BLaER1 (cell line): ENCODE measurements at regions not wholly inside any gene's neighbourhood (a gene's known extent, or its start where the extent isn't known, plus 50 kb on each side); places are given as distances from the start of the nearest gene placed in this dataset.
"Not testable (repeated sequence)": the region's sequence is repeated elsewhere in the genome, so short reads cannot be mapped to it uniquely, and the experiment has no call there.

ENCODE experiments used
- H3K27ac ChIP-seq: shearing (Covaris generic); formaldehyde crosslinking; 2 replicates; pipeline ENCODE4 v1.8.1; 2022
- H3K27me3 ChIP-seq: shearing (Covaris generic); formaldehyde crosslinking; 2 replicates; pipeline ENCODE4 v1.8.1; 2022
- H3K36me3 ChIP-seq: shearing (Covaris generic); formaldehyde crosslinking; 2 replicates; pipeline ENCODE4 v1.8.1; 2022
- H3K4me1 ChIP-seq: shearing (Covaris generic); formaldehyde crosslinking; 2 replicates; pipeline ENCODE4 v1.8.1; 2022
- H3K4me2 ChIP-seq: shearing (Covaris generic); formaldehyde crosslinking; 2 replicates; pipeline ENCODE4 v1.8.1; 2022
- H3K4me3 ChIP-seq: shearing (Covaris generic); formaldehyde crosslinking; 2 replicates; pipeline ENCODE4 v1.8.1; 2022
- H3K9ac ChIP-seq: shearing (Covaris generic); formaldehyde crosslinking; 2 replicates; pipeline ENCODE4 v1.8.1; 2022
- H3K9me3 ChIP-seq: shearing (Covaris generic); formaldehyde crosslinking; 2 replicates; pipeline ENCODE4 v1.8.1; 2022
- H4K20me1 ChIP-seq: shearing (Covaris generic); formaldehyde crosslinking; 2 replicates; pipeline ENCODE4 v1.8.1; 2022
- Cebpa-rat ChIP-seq: shearing (Covaris generic); IDR thresholded peaks from 2 replicates; pipeline ENCODE4 v1.8.1; 2022

GRCh38 chr14:56351861-56352260 lies 227.7 kb upstream of the TMEM260 start:
- Histone ChIP-seq H3K27me3 (no peaks in the 10 kb centered on the region), H3K4me2 (no peak overlapping the region), H3K36me3 (no peaks in the 10 kb centered on the region), H4K20me1 (no peaks in the 10 kb centered on the region), H3K9ac (no peak overlapping the region), H3K4me3 (no peak overlapping the region), H3K9me3 (peaks cover 12% of the 10 kb centered on the region), H3K27ac (no peak overlapping the region), H3K4me1 (no peaks in the 10 kb centered on the region)
- TF ChIP-seq Cebpa-rat: no peak

- Histone ChIP-seq H3K36me3 (no peaks in the 10 kb centered on the region), H3K27me3 (no peaks in the 10 kb centered on the region), H3K4me3 (no peak overlapping the region), H3K27ac (no peak overlapping the region), H4K20me1 (no peaks in the 10 kb centered on the region), H3K9me3 (peaks cover 12% of the 10 kb centered on the region), H3K9ac (no peak overlapping the region), H3K4me1 (no peaks in the 10 kb centered on the region), H3K4me2 (no peak overlapping the region)
- TF ChIP-seq Cebpa-rat: no peak
Measured at GRCh38 chr14:56352999-56353398, 226.6 kb upstream of the TMEM260 start.

DNA sequence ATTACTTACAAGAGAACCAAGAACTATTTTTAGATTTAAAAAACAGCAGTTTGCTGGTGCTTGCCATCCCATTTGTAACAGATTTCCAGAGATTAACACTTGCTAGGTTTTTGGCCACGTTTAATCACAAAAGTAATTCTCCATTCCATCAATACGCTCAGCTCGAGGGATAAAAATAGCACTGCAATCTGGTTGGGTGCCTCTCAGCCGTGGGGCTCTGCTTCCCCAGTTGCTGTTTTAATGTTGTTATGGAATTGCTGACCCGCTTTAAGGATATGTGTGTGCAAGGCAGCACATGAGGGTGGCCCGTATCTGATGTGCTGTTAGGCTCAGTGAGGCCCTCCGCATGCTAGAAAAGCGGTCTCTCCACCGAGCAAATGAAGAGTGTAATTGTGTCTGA lies 222.2 kb upstream of the TMEM260 start:
- no peaks in the 10 kb centered on the region for H3K27me3 ChIP-seq
- no peak overlapping the region for H3K9ac ChIP-seq
- H3K27ac ChIP-seq: no peak overlapping the region
- H3K4me3 ChIP-seq: no peak overlapping the region
- peaks cover 7% of the 10 kb centered on the region for H3K4me1 ChIP-seq
- H3K36me3 ChIP-seq: no peaks in the 10 kb centered on the region
- no peak overlapping the region for H3K4me2 ChIP-seq
- no peaks in the 10 kb centered on the region for H3K9me3 ChIP-seq
- H4K20me1 ChIP-seq: no peaks in the 10 kb centered on the region
- TF ChIP-seq Cebpa-rat: no peak

DNA sequence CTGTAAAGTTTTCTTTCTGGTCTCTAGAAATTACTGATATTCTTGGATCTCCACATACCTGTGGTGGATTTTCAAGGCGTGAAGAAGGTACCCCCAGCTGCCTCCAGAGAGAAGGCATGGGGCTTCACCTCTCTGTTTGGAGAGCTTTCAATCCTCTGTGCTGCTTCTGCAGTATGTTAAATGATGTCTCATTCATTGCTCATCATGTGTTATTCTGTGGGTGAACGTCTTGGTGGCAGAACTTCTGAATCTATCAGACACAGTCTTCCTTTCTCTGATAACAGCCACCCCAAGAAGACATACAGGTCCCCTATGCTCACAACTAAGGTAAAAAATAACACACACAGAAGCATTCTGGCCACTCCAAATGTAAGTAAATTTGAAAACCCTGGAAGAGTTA lies 221.3 kb upstream of the TMEM260 start:
- H3K9ac ChIP-seq: no peak overlapping the region
- H3K27ac ChIP-seq: no peak overlapping the region
- no peaks in the 10 kb centered on the region for H4K20me1 ChIP-seq
- H3K4me2 ChIP-seq: no peak overlapping the region
- no peaks in the 10 kb centered on the region for H3K27me3 ChIP-seq
- no peak overlapping the region for H3K4me3 ChIP-seq
- TF ChIP-seq Cebpa-rat: no peak
- no peaks in the 10 kb centered on the region for H3K9me3 ChIP-seq
- peaks cover 7% of the 10 kb centered on the region for H3K4me1 ChIP-seq
- no peaks in the 10 kb centered on the region for H3K36me3 ChIP-seq

DNA sequence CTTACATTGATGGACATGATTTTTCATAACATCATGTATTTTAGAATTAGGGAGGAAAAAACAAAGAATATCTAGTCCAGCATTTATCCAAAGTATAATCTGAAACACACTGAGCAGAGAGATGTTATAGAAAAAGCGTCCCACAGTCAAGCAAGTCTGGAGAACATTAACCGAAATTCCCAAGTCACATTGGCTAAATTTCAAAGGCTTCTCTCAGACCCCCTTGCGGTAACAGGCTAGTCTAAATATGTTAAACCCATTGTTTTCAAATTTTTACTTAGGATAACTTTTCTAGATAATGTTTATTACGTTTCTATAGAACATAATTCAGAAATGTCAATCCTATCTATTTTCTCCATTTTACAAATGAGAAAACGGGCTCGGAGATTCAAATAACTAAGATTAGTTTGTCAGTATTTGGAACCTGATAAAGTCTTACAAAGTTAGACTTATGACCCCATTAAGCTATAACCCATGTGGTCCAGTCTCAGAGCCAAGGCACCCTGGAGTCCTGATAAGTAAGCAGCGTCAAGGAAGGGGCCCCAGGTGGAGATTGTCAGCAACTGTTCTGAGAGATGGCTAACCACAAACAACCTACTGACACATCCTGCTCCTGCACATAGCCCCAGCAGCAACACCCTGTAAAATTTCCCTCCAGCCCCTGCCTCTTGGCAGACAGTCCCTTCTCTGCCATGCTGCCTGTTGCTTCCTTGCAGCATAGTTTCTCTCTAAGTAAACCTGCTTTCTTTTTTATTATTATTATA lies 220.6 kb upstream of the TMEM260 start:
- Histone ChIP-seq H3K9ac (no peak overlapping the region), H4K20me1 (no peaks in the 10 kb centered on the region), H3K4me3 (no peak overlapping the region), H3K4me2 (peak overlapping the region; percentile 11; the same call in 1 of the 2 replicates), H3K4me1 (peaks cover 7% of the 10 kb centered on the region), H3K27me3 (no peaks in the 10 kb centered on the region), H3K36me3 (no peaks in the 10 kb centered on the region), H3K9me3 (no peaks in the 10 kb centered on the region), H3K27ac (no peak overlapping the region)
- no peak for TF ChIP-seq Cebpa-rat

DNA sequence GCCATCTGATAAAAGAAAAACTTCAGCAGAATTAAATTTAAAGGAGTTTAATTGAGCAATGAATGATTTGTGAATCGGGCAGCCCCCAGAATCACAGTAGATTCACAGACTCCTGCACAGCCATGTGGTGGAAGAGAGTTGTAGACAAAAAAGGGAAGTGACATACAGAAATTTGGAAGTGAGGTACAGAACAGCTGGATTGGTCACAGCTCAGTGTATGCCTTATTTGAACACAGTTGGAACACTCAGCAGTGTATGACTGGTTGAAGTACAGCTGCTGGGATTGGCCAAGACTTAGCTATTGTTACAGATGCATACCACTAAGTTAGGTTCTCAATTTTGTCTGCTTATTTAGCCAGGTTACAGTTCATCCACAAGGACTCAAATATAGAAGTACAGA lies 213.9 kb upstream of the TMEM260 start:
- not testable (repeated sequence) for H3K4me3 ChIP-seq, H3K4me2 ChIP-seq, H3K36me3 ChIP-seq, H3K27me3 ChIP-seq, H4K20me1 ChIP-seq, H3K9ac ChIP-seq, H3K27ac ChIP-seq, H3K4me1 ChIP-seq
- H3K9me3 ChIP-seq: peaks cover 12% of the 10 kb centered on the region

DNA sequence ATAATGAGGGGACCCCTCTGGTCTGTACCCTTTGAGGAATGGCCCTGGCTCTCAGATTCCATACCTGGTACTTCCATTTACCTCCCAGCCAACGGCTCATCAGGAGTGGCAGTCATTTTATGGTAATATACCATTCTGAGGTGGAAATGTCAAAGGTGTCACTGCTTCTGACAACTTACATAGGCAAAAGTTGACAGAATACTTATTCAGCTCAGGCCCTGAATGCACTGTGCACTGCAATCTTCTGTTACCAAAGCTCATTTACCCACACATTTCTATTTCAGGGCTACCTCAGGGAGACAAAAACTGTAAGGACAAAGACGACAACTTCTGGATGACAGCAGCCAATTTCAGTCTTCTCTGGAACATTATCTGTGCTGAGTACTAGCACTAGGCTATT lies 212.2 kb upstream of the TMEM260 start:
- Histone ChIP-seq H3K27me3 (no peaks in the 10 kb centered on the region), H4K20me1 (no peaks in the 10 kb centered on the region), H3K9me3 (peaks cover 29% of the 10 kb centered on the region), H3K4me3 (no peak overlapping the region), H3K4me1 (no peaks in the 10 kb centered on the region), H3K9ac (no peak overlapping the region), H3K36me3 (no peaks in the 10 kb centered on the region), H3K27ac (no peak overlapping the region), H3K4me2 (no peak overlapping the region)
- no peak for TF ChIP-seq Cebpa-rat

GRCh38 chr14:56371737-56372136 lies 207.9 kb upstream of the TMEM260 start:
- H3K4me2 ChIP-seq: no peak overlapping the region
- H3K9ac ChIP-seq: no peak overlapping the region
- H4K20me1 ChIP-seq: no peaks in the 10 kb centered on the region
- peaks cover 55% of the 10 kb centered on the region for H3K9me3 ChIP-seq
- H3K4me1 ChIP-seq: no peaks in the 10 kb centered on the region
- no peaks in the 10 kb centered on the region for H3K36me3 ChIP-seq
- H3K4me3 ChIP-seq: no peak overlapping the region
- TF ChIP-seq Cebpa-rat: no peak
- no peaks in the 10 kb centered on the region for H3K27me3 ChIP-seq
- no peak overlapping the region for H3K27ac ChIP-seq

DNA sequence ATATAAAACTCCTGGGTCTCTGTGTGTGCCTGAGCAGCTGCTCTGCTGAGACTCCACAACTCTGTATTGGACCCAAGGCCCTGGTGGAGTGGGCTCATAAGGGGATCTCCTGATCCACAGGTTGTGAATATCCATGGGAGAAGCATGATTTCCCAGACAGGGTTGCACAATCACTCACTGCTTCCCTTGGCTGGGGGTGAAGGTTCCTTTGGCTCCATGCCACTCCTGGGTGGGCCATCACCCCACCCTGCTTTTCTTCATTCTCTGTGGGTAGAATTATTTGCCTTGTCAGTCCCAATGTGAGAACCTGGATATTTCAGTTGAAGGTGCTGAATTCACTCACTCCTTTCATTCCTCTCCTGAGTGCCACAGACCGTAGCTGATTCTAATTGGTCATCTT lies 205.2 kb upstream of the TMEM260 start:
- no peak for TF ChIP-seq Cebpa-rat
- Histone ChIP-seq H4K20me1 (no peaks in the 10 kb centered on the region), H3K4me2 (no peak overlapping the region), H3K9me3 (peaks cover 49% of the 10 kb centered on the region), H3K27me3 (no peaks in the 10 kb centered on the region), H3K27ac (no peak overlapping the region), H3K4me3 (no peak overlapping the region), H3K4me1 (no peaks in the 10 kb centered on the region), H3K9ac (no peak overlapping the region), H3K36me3 (no peaks in the 10 kb centered on the region)

DNA sequence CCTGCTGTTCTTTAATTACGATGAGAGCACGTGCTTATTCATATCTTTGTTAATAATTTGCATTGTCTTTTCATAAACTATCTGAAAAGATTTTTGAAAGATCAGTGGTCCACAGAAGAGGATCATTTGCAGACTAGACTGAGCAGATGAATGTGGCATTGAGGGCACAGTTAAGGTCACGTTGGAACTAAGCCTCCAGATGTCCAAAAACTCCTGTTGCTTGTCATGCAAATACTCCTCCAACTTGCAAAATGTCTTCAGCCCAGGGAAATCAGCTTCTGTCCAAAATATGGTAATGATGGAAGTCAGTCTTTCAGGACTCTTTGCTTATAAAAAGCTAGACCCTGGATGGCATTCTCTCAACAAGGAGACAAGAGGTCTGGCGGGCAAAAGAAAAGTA lies 201.6 kb upstream of the TMEM260 start:
- H3K27ac ChIP-seq: no peak overlapping the region
- no peak for TF ChIP-seq Cebpa-rat
- H3K9ac ChIP-seq: no peak overlapping the region

GRCh38 chr14:56378475-56378877 lies 201.1 kb upstream of the TMEM260 start:
- Histone ChIP-seq H3K27me3 (no peaks in the 10 kb centered on the region), H3K4me3 (no peak overlapping the region), H4K20me1 (no peaks in the 10 kb centered on the region), H3K27ac (no peak overlapping the region), H3K9ac (no peak overlapping the region), H3K4me1 (no peaks in the 10 kb centered on the region), H3K36me3 (no peaks in the 10 kb centered on the region), H3K4me2 (no peak overlapping the region), H3K9me3 (peaks cover 23% of the 10 kb centered on the region)
- no peak for TF ChIP-seq Cebpa-rat

More for the DNA sequence above, 201.6 kb upstream of the TMEM260 start:
- Histone ChIP-seq H3K4me3 (no peak overlapping the region), H3K27me3 (no peaks in the 10 kb centered on the region), H3K4me1 (no peaks in the 10 kb centered on the region), H3K4me2 (no peak overlapping the region), H3K9me3 (peaks cover 23% of the 10 kb centered on the region), H4K20me1 (no peaks in the 10 kb centered on the region), H3K36me3 (no peaks in the 10 kb centered on the region)
